MM.1S (cell line): ENCODE measurements at regions not wholly inside any gene's neighbourhood (a gene's known extent, or its start where the extent isn't known, plus 50 kb on each side); places are given as distances from the start of the nearest gene placed in this dataset.

ENCODE experiments used
- DNase-seq: peaks from one replicate; pipeline ENCODE4 v3.0.0-alpha.2; 2015
- H2AFZ ChIP-seq: fragments of 300-600 bp; sonication (generic); 2 replicates; pipeline ENCODE4 v1.6.0; 2016; ENCODE audit warnings: antibody characterized with exemption, low read length
- H3F3A ChIP-seq: fragments of 300-600 bp; sonication (generic); 2 replicates; pipeline ENCODE4 v1.6.1; 2016; ENCODE audit warnings: mild to moderate bottlenecking, antibody characterized with exemption, low read length, moderate library complexity, mixed read lengths; ENCODE audit not compliant: insufficient read depth
- H3K27ac ChIP-seq: fragments of 300-600 bp; sonication (generic); 2 replicates; pipeline ENCODE4 v1.5.1; 2016; ENCODE audit warnings: mild to moderate bottlenecking, low read length
- H3K27me3 ChIP-seq: fragments of 300-600 bp; sonication (generic); replicated peaks from 2 replicates; pipeline ENCODE4 v1.6.0; 2016; ENCODE audit warnings: low read length; ENCODE audit not compliant: insufficient read depth
- H3K36me3 ChIP-seq: fragments of 300-600 bp; sonication (generic); replicated peaks from 2 replicates; pipeline ENCODE4 v1.6.1; 2016; ENCODE audit warnings: mild to moderate bottlenecking, low read length, mixed read lengths; ENCODE audit not compliant: insufficient read depth
- H3K4me1 ChIP-seq: fragments of 300-600 bp; sonication (generic); 2 replicates; pipeline ENCODE4 v1.6.1; 2016; ENCODE audit warnings: low read length, mixed read lengths
- H3K4me2 ChIP-seq: fragments of 300-600 bp; sonication (generic); 2 replicates; pipeline ENCODE4 v1.6.0; 2016; ENCODE audit warnings: low read depth, low read length
- H3K4me3 ChIP-seq: fragments of 300-600 bp; sonication (generic); 2 replicates; pipeline ENCODE4 v1.5.1; 2016; ENCODE audit warnings: low read length, mixed read lengths
- H3K79me2 ChIP-seq: fragments of 300-600 bp; sonication (generic); 2 replicates; pipeline ENCODE4 v1.6.1; 2016; ENCODE audit warnings: mixed run types, low read length, mixed read lengths
- H3K9ac ChIP-seq: fragments of 300-600 bp; sonication (generic); 2 replicates; pipeline ENCODE4 v1.6.1; 2016; ENCODE audit warnings: low read length, mixed read lengths
- H3K9me2 ChIP-seq: fragments of 300-600 bp; sonication (generic); replicated peaks from 2 replicates; pipeline ENCODE4 v1.6.1; 2016; ENCODE audit warnings: mild to moderate bottlenecking, low read length, mixed read lengths; ENCODE audit not compliant: insufficient read depth
- H3K9me3 ChIP-seq: fragments of 300-600 bp; sonication (generic); replicated peaks from 2 replicates; pipeline ENCODE4 v1.6.1; 2016; ENCODE audit warnings: mild to moderate bottlenecking, low read length, mixed read lengths; ENCODE audit not compliant: insufficient read depth
- H4K20me1 ChIP-seq: fragments of 300-600 bp; sonication (generic); 2 replicates; pipeline ENCODE4 v1.6.1; 2016; ENCODE audit warnings: mild to moderate bottlenecking, low read length, moderate library complexity, mixed read lengths; ENCODE audit not compliant: insufficient read depth
- CTCF ChIP-seq: fragments of 300-600 bp; sonication (generic); IDR thresholded peaks from 2 replicates; pipeline ENCODE4 v1.5.1; 2016; ENCODE audit warnings: antibody characterized with exemption, low read length, mixed read lengths
- EZH2 ChIP-seq: fragments of 300-600 bp; sonication (generic); optimal IDR thresholded peaks from 2 replicates; pipeline ENCODE3; 2017; ENCODE audit warnings: low read depth, mild to moderate bottlenecking, antibody characterized with exemption, low read length, mixed read lengths
- EZH2phosphoT487 ChIP-seq: fragments of 300-600 bp; sonication (generic); IDR thresholded peaks from 2 replicates; pipeline ENCODE4 v1.6.1; 2018; ENCODE audit warnings: antibody characterized with exemption, low read length

- Histone ChIP-seq H3K79me2 (no peaks in the 10 kb centered on the region), H3K36me3 (no peaks in the 10 kb centered on the region), H2AFZ (no peak overlapping the region), H3K4me1 (peaks cover 6% of the 10 kb centered on the region; the same call in 1 of the 2 replicates), H3K9me2 (no peaks in the 10 kb centered on the region), H3K4me3 (no peak overlapping the region), H3F3A (no peaks in the 10 kb centered on the region), H3K27me3 (no peaks in the 10 kb centered on the region), H3K27ac (no peak overlapping the region), H3K9ac (no peak overlapping the region), H3K4me2 (no peak overlapping the region), H3K9me3 (no peaks in the 10 kb centered on the region), H4K20me1 (no peaks in the 10 kb centered on the region)
- DNase-seq: peak; percentile 23
- TF ChIP-seq EZH2phosphoT487 (no peak), CTCF (no peak), EZH2 (no peak)
Measured at GRCh38 chr14:40523123-40523522, 1083.6 kb upstream of the LRFN5 start.

GRCh38 chr14:40494483-40494882, 1062.2 kb upstream of the FBXO33 start:
- TF ChIP-seq CTCF: no peak
- no peak for TF ChIP-seq EZH2
- no peak for TF ChIP-seq EZH2phosphoT487

GRCh38 chr14:40487824-40488223, 1055.6 kb upstream of the FBXO33 start:
- H3K9me3 ChIP-seq: no peaks in the 10 kb centered on the region
- H3K27me3 ChIP-seq: no peaks in the 10 kb centered on the region
- no peak for DNase-seq
- H3F3A ChIP-seq: no peaks in the 10 kb centered on the region
- no peaks in the 10 kb centered on the region for H3K79me2 ChIP-seq
- no peak overlapping the region for H3K4me2 ChIP-seq
- no peaks in the 10 kb centered on the region for H4K20me1 ChIP-seq
- no peak overlapping the region for H3K9ac ChIP-seq
- H3K9me2 ChIP-seq: no peaks in the 10 kb centered on the region
- no peak overlapping the region for H3K4me3 ChIP-seq
- TF ChIP-seq EZH2phosphoT487 (no peak), EZH2 (no peak), CTCF (no peak)
- no peak overlapping the region for H3K27ac ChIP-seq
- no peaks in the 10 kb centered on the region for H3K4me1 ChIP-seq
- no peaks in the 10 kb centered on the region for H3K36me3 ChIP-seq
- no peak overlapping the region for H2AFZ ChIP-seq

More at GRCh38 chr14:40494483-40494882, 1062.2 kb upstream of the FBXO33 start:
- H3K27me3 ChIP-seq: no peaks in the 10 kb centered on the region
- no peaks in the 10 kb centered on the region for H3K36me3 ChIP-seq
- H3K79me2 ChIP-seq: no peaks in the 10 kb centered on the region
- no peak overlapping the region for H3K4me3 ChIP-seq
- no peak overlapping the region for H3K9ac ChIP-seq
- no peak for DNase-seq
- H3K9me3 ChIP-seq: no peaks in the 10 kb centered on the region
- H3K9me2 ChIP-seq: no peaks in the 10 kb centered on the region
- no peak overlapping the region for H2AFZ ChIP-seq
- no peaks in the 10 kb centered on the region for H3K4me1 ChIP-seq
- no peak overlapping the region for H3K27ac ChIP-seq
- no peaks in the 10 kb centered on the region for H4K20me1 ChIP-seq
- H3K4me2 ChIP-seq: no peak overlapping the region
- no peaks in the 10 kb centered on the region for H3F3A ChIP-seq
